SK-N-SH (cell line): ENCODE measurements at regions not wholly inside any gene's neighbourhood (a gene's known extent, or its start where the extent isn't known, plus 50 kb on each side); places are given as distances from the start of the nearest gene placed in this dataset.

ENCODE experiments used
- CTCF ChIA-PET: fragments of 300-600, 350-600 bp; formaldehyde crosslinking; extraction: SDS; loops from one replicate; lab custom pipeline; 2021; lab: Yijun Ruan, JAX
- POLR2A ChIA-PET: fragments of 350-600 bp; sonication (Branson Sonifier 250); formaldehyde crosslinking; extraction: SDS; loops from one replicate; lab custom pipeline; 2020; ENCODE audit warnings: antibody characterized with exemption, inconsistent platforms; lab: Yijun Ruan, JAX
- DNase-seq: peaks from one replicate; pipeline ENCODE4 v3.0.0; 2012
- H2AFZ ChIP-seq: fragments of 200-600 bp; sonication (generic); 2 replicates; pipeline ENCODE4 v1.8.1; 2016; ENCODE audit warnings: antibody characterized with exemption, mild to moderate bottlenecking, low read depth
- H3F3A ChIP-seq: fragments of 200-600 bp; sonication (generic); replicated peaks from 2 replicates; pipeline ENCODE3; 2016; ENCODE audit warnings: antibody characterized with exemption, mild to moderate bottlenecking; ENCODE audit not compliant: insufficient read depth
- H3K27ac ChIP-seq, 2 experiments: fragments of 200-500 bp in 1 of 2; fragments of 200-600 bp in 1 of 2; sonication (Bioruptor generic) in 1 of 2; sonication (generic), shearing (Covaris generic) in 1 of 2; 2 replicates each; pipeline versions ENCODE4 v1.5.1 to v1.6.1; 2014 to 2016; ENCODE audit warnings: low read depth in 2 of 2, inconsistent platforms in 1 of 2, low read length in 1 of 2, mild to moderate bottlenecking in 1 of 2, mixed read lengths in 1 of 2
- H3K27me3 ChIP-seq: fragments of 200-600 bp; sonication (generic), shearing (Covaris generic); 2 replicates; pipeline ENCODE4 v1.6.1; 2016; ENCODE audit warnings: mixed run types; ENCODE audit not compliant: insufficient read depth
- H3K36me3 ChIP-seq, 2 experiments: fragments of 200-500 bp in 1 of 2; fragments of 200-600 bp in 1 of 2; sonication (Bioruptor generic) in 1 of 2; sonication (generic) in 1 of 2; replicated peaks in 1 of 2; 2 replicates each; pipeline versions ENCODE3 to v1.5.1; 2014 to 2016; ENCODE audit warnings: low read length in 1 of 2, mild to moderate bottlenecking in 1 of 2; ENCODE audit not compliant: insufficient read depth in 2 of 2, control insufficient read depth in 1 of 2
- H3K4me1 ChIP-seq, 2 experiments: fragments of 200-500 bp in 1 of 2; fragments of 200-600 bp in 1 of 2; sonication (Bioruptor generic) in 1 of 2; sonication (generic), shearing (Covaris generic) in 1 of 2; 2 replicates each; pipeline versions ENCODE4 v1.5.1 to v1.6.1; 2014 to 2016; ENCODE audit warnings: low read depth in 1 of 2, low read length in 1 of 2, mixed run types in 1 of 2; ENCODE audit not compliant: insufficient read depth in 2 of 2, control insufficient read depth in 1 of 2
- H3K4me2 ChIP-seq: fragments of 200-600 bp; sonication (generic), shearing (Covaris generic); 2 replicates; pipeline ENCODE4 v1.6.1; 2017; ENCODE audit warnings: mixed run types
- H3K4me3 ChIP-seq, 2 experiments: fragments of 200-500 bp in 1 of 2; fragments of 200-600 bp in 1 of 2; sonication (Bioruptor generic) in 1 of 2; sonication (generic), shearing (Covaris generic) in 1 of 2; 2 replicates each; pipeline versions ENCODE4 v1.5.1 to v1.8.1; 2014 to 2016; ENCODE audit warnings: low read depth in 2 of 2, inconsistent platforms in 1 of 2, low read length in 1 of 2, mild to moderate bottlenecking in 1 of 2, mixed read lengths in 1 of 2, moderate library complexity in 1 of 2
- H3K79me2 ChIP-seq: fragments of 200-600 bp; sonication (generic); 2 replicates; pipeline ENCODE4 v1.8.1; 2017; ENCODE audit warnings: mild to moderate bottlenecking; ENCODE audit not compliant: insufficient read depth
- H3K9ac ChIP-seq: fragments of 200-600 bp; sonication (generic); 2 replicates; pipeline ENCODE4 v1.6.1; 2017; ENCODE audit warnings: mixed run types
- H3K9me2 ChIP-seq: fragments of 200-600 bp; sonication (generic); 2 replicates; pipeline ENCODE4 v1.6.1; 2017; ENCODE audit warnings: mixed run types
- H3K9me3 ChIP-seq: fragments of 200-600 bp; sonication (generic); 2 replicates; pipeline ENCODE4 v1.6.1; 2017; ENCODE audit warnings: mixed run types, mild to moderate bottlenecking, moderate library complexity
- H4K20me1 ChIP-seq: fragments of 200-600 bp; sonication (generic); 2 replicates; pipeline ENCODE4 v1.6.1; 2017; ENCODE audit warnings: mild to moderate bottlenecking, mixed run types; ENCODE audit not compliant: insufficient read depth
- CHD2 ChIP-seq: fragments of 150-350 bp; IDR thresholded peaks from 2 replicates; pipeline ENCODE4 v1.6.1; 2018; ENCODE audit warnings: low read length; ENCODE audit not compliant: partially characterized antibody
- ELF1 ChIP-seq: IDR thresholded peaks from 2 replicates; pipeline ENCODE4 v1.4.0; 2012
- FOXJ3 ChIP-seq: sonication (generic); formaldehyde crosslinking; IDR thresholded peaks from 2 replicates; pipeline ENCODE4 v1.5.1; 2020; ENCODE audit warnings: mild to moderate bottlenecking, missing genetic modification reagents
- FOXM1 ChIP-seq: IDR thresholded peaks from 2 replicates; pipeline ENCODE4 v1.4.0; 2012; ENCODE audit warnings: low read depth, mild to moderate bottlenecking
- MEF2A ChIP-seq: IDR thresholded peaks from 2 replicates; pipeline ENCODE4 v1.4.0; 2012; ENCODE audit warnings: low read depth, borderline replicate concordance
- RFX5 ChIP-seq: IDR thresholded peaks from 2 replicates; pipeline ENCODE4 v1.6.1; 2012; ENCODE audit warnings: mild to moderate bottlenecking, improper control_type of control experiment, low read length
- SMC3 ChIP-seq: IDR thresholded peaks from 2 replicates; pipeline ENCODE4 v1.6.1; 2012; ENCODE audit warnings: low read depth, low read length, improper control_type of control experiment
- WGBS: methylation state at CpG from one replicate; pipeline ENCODE4 v1.1.6; 2017; ENCODE audit warnings: low lambda C conversion rate; 5-methylcytosine and 5-hydroxymethylcytosine counted together
- TF ChIP-seq, protein P1 (sequence below): fragments of 200-600 bp; sonication (generic); IDR thresholded peaks from 2 replicates; pipeline ENCODE4 v1.6.1; 2017; ENCODE audit warnings: antibody characterized with exemption, mild to moderate bottlenecking, moderate library complexity
- TF ChIP-seq, protein P2 (sequence below): fragments of 150-350 bp; IDR thresholded peaks from 2 replicates; pipeline ENCODE4 v1.6.1; 2016; ENCODE audit warnings: mild to moderate bottlenecking, low read depth, low read length
- TF ChIP-seq, protein P3 (sequence below): IDR thresholded peaks from 2 replicates; pipeline ENCODE4 v1.4.0; 2012; ENCODE audit warnings: low read depth, borderline replicate concordance
- TF ChIP-seq, protein P4 (sequence below): fragments of 150-350 bp; IDR thresholded peaks from 2 replicates; pipeline ENCODE4 v1.6.1; 2017; ENCODE audit warnings: antibody characterized with exemption, low read length, low read depth, borderline replicate concordance

DNA sequence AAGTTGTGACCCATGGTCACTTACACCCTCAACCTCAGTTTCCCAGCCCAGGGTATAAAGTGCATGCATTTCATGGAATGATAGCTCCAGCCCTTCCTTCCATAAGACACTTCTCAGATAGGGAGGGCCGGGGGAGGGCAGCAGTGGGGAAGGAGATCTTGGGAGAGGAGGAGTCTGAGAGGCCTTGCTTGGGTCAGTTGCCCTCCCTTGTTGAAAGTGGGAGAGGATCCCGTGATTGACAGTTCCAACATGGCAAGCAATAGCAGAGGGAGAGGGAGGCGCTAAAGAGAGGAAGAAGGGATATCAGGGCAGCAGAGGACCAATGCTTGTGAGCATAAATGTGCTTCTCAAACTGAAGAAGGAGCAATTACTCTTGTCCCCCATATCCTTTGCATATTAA lies 244.4 kb downstream of the CHRM3 start (continued):
- TF ChIP-seq, protein P1, sequence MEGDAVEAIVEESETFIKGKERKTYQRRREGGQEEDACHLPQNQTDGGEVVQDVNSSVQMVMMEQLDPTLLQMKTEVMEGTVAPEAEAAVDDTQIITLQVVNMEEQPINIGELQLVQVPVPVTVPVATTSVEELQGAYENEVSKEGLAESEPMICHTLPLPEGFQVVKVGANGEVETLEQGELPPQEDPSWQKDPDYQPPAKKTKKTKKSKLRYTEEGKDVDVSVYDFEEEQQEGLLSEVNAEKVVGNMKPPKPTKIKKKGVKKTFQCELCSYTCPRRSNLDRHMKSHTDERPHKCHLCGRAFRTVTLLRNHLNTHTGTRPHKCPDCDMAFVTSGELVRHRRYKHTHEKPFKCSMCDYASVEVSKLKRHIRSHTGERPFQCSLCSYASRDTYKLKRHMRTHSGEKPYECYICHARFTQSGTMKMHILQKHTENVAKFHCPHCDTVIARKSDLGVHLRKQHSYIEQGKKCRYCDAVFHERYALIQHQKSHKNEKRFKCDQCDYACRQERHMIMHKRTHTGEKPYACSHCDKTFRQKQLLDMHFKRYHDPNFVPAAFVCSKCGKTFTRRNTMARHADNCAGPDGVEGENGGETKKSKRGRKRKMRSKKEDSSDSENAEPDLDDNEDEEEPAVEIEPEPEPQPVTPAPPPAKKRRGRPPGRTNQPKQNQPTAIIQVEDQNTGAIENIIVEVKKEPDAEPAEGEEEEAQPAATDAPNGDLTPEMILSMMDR = no peak

DNA sequence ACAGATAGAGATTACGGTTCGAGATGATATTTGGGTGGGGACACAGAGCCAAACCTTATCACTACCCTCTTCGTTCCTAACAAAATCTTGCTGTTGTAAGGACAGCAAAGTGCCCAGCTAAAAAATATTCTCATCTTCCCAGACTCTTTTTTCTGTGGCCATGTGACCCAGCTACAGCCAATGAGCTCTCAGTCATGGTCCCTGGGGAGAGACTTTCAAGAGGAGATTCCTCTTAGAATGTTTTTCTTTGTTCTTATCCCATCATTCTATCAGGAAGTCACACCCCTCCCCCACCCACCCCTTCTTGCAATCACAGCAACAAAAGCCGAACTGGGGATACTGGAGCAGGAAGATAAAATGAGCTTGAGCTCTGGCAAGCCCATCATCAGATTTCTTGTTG lies 247.1 kb downstream of the CHRM3 start:
- POLR2A ChIA-PET = no interaction called here
- H3K27me3 ChIP-seq = no peaks in the 10 kb centered on the region
- 44% methylated on average over 4 of the region's 4 CpGs for WGBS
- no peak overlapping the region for H3K27ac ChIP-seq
- no peak overlapping the region for H2AFZ ChIP-seq
- no peak overlapping the region for H3K9ac ChIP-seq
- H3K4me3 ChIP-seq = no peak overlapping the region
- peaks cover 0 to 2% of the 10 kb centered on the region in 2 experiments; a peak in 1 of 4 replicates for H3K4me1 ChIP-seq
- no peaks in the 10 kb centered on the region for H3K79me2 ChIP-seq
- no peaks in the 10 kb centered on the region for H4K20me1 ChIP-seq
- H3K9me3 ChIP-seq = no peaks in the 10 kb centered on the region
- DNase-seq = no peak
- no peaks in the 10 kb centered on the region for H3F3A ChIP-seq
- CTCF ChIA-PET = interaction anchor here (1.5 to 2.0 kb wide), 2 partner anchors 14 to 18 kb away, joined by 5 to 8 read pairs; no protein-coding TSS in a partner anchor
- no peak overlapping the region for H3K4me2 ChIP-seq
- no peaks in the 10 kb centered on the region for H3K9me2 ChIP-seq
- no peak for TF ChIP-seq CHD2
- no peak for TF ChIP-seq MEF2A
- TF ChIP-seq, protein P2, sequence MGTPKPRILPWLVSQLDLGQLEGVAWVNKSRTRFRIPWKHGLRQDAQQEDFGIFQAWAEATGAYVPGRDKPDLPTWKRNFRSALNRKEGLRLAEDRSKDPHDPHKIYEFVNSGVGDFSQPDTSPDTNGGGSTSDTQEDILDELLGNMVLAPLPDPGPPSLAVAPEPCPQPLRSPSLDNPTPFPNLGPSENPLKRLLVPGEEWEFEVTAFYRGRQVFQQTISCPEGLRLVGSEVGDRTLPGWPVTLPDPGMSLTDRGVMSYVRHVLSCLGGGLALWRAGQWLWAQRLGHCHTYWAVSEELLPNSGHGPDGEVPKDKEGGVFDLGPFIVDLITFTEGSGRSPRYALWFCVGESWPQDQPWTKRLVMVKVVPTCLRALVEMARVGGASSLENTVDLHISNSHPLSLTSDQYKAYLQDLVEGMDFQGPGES = no peak
- no peak for TF ChIP-seq FOXJ3 (CRISPR knock-in tag)
- TF ChIP-seq, protein P3, sequence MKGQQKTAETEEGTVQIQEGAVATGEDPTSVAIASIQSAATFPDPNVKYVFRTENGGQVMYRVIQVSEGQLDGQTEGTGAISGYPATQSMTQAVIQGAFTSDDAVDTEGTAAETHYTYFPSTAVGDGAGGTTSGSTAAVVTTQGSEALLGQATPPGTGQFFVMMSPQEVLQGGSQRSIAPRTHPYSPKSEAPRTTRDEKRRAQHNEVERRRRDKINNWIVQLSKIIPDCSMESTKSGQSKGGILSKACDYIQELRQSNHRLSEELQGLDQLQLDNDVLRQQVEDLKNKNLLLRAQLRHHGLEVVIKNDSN = no peak
- no peak for TF ChIP-seq RFX5
- TF ChIP-seq, protein P4, sequence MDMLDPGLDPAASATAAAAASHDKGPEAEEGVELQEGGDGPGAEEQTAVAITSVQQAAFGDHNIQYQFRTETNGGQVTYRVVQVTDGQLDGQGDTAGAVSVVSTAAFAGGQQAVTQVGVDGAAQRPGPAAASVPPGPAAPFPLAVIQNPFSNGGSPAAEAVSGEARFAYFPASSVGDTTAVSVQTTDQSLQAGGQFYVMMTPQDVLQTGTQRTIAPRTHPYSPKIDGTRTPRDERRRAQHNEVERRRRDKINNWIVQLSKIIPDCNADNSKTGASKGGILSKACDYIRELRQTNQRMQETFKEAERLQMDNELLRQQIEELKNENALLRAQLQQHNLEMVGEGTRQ = no peak
- TF ChIP-seq ELF1 = no peak
- no peak for TF ChIP-seq SMC3
- TF ChIP-seq FOXM1 = no peak
- H3K36me3 ChIP-seq = no peaks in the 10 kb centered on the region
